ENCODE measurements at regions not wholly inside any gene's neighbourhood (a gene's known extent, or its start where the extent isn't known, plus 50 kb on each side); places are given as distances from the start of the nearest gene placed in this dataset.

GRCh38 chr13:48851707-48852106, 124.0 kb upstream of the FNDC3A start:
- no peak overlapping the region for H3K4ac ChIP-seq (ENCODE audit: low read depth, low read length)
- no peak overlapping the region for H3K23ac ChIP-seq (ENCODE audit: low read length)
- no peak for DNase-seq
- H3K27ac ChIP-seq (ENCODE audit: low read depth, low read length): no peak overlapping the region
- no peak overlapping the region for H3K9ac ChIP-seq (ENCODE audit: low read length)
- H3K56ac ChIP-seq (ENCODE audit: low read length): no peak overlapping the region
- no CpG with 5 or more reads among the region's 2 CpGs for WGBS (ENCODE audit: extremely low coverage, insufficient coverage, low lambda C conversion rate)
- no peak overlapping the region for H4K5ac ChIP-seq (ENCODE audit: low read length)
- H3K36me3 ChIP-seq (ENCODE audit: control insufficient read depth, insufficient read depth, low read length): no peaks in the 10 kb centered on the region
- no peaks in the 10 kb centered on the region for H3K79me2 ChIP-seq (ENCODE audit: control insufficient read depth, insufficient read depth, low read length)
- no peak overlapping the region for H3K18ac ChIP-seq (ENCODE audit: low read length)
- no peak overlapping the region for H2BK5ac ChIP-seq (ENCODE audit: low read length)
- H3K79me1 ChIP-seq (ENCODE audit: low read length): no peaks in the 10 kb centered on the region
- H3K4me3 ChIP-seq (ENCODE audit: low read length): no peak overlapping the region
- peak overlapping the region; percentile 36 for H2BK15ac ChIP-seq (replicated peaks; ENCODE audit: low read depth)
- H3K27me3 ChIP-seq (ENCODE audit: insufficient read depth, low read length, poor library complexity): no peaks in the 10 kb centered on the region
- no peak overlapping the region for H2AK5ac ChIP-seq (ENCODE audit: low read length)
- H3K4me2 ChIP-seq (ENCODE audit: low read length): no peak overlapping the region
- H3K4me1 ChIP-seq (ENCODE audit: control insufficient read depth, low read depth, low read length): no peaks in the 10 kb centered on the region
- H2BK120ac ChIP-seq (ENCODE audit: low read depth, low read length): no peak overlapping the region
- no peak overlapping the region for H4K8ac ChIP-seq (ENCODE audit: low read depth, low read length)

- no peak overlapping the region for H3K4me3 ChIP-seq (ENCODE audit: low read length)
Observed at GRCh38 chr13:48852911-48853727, 122.6 kb upstream of the FNDC3A start.

GRCh38 chr13:48853728-48854102, 122.0 kb upstream of the FNDC3A start:
- no peaks in the 10 kb centered on the region for H3K36me3 ChIP-seq (ENCODE audit: control insufficient read depth, insufficient read depth, low read length)
- no peak overlapping the region for H3K4ac ChIP-seq (ENCODE audit: low read depth, low read length)
- no CpG with 5 or more reads among the region's 5 CpGs for WGBS (ENCODE audit: extremely low coverage, insufficient coverage, low lambda C conversion rate)
- no peaks in the 10 kb centered on the region for H3K79me2 ChIP-seq (ENCODE audit: control insufficient read depth, insufficient read depth, low read length)
- no peaks in the 10 kb centered on the region for H3K4me1 ChIP-seq (ENCODE audit: control insufficient read depth, low read depth, low read length)
- H2BK15ac ChIP-seq (replicated peaks; ENCODE audit: low read depth): no peak overlapping the region
- no peak for DNase-seq
- no peak overlapping the region for H3K4me2 ChIP-seq (ENCODE audit: low read length)
- no peak overlapping the region for H4K5ac ChIP-seq (ENCODE audit: low read length)
- no peak overlapping the region for H4K8ac ChIP-seq (ENCODE audit: low read depth, low read length)
- H3K18ac ChIP-seq (ENCODE audit: low read length): peak overlapping the region; percentile 14
- no peaks in the 10 kb centered on the region for H3K27me3 ChIP-seq (ENCODE audit: insufficient read depth, low read length, poor library complexity)
- H3K9ac ChIP-seq (ENCODE audit: low read length): no peak overlapping the region
- H3K23ac ChIP-seq (ENCODE audit: low read length): no peak overlapping the region
- H3K27ac ChIP-seq (ENCODE audit: low read depth, low read length): no peak overlapping the region
- H2AK5ac ChIP-seq (ENCODE audit: low read length): no peak overlapping the region
- no peak overlapping the region for H2BK120ac ChIP-seq (ENCODE audit: low read depth, low read length)
- no peak overlapping the region for H3K4me3 ChIP-seq (ENCODE audit: low read length)
- no peaks in the 10 kb centered on the region for H3K79me1 ChIP-seq (ENCODE audit: low read length)
- H3K56ac ChIP-seq (ENCODE audit: low read length): no peak overlapping the region
- H2BK5ac ChIP-seq (ENCODE audit: low read length): no peak overlapping the region

More at GRCh38 chr13:48852911-48853727, 122.6 kb upstream of the FNDC3A start:
- Histone ChIP-seq H3K27me3 (ENCODE audit: insufficient read depth, low read length, poor library complexity) (no peaks in the 10 kb centered on the region), H3K4ac (ENCODE audit: low read depth, low read length) (no peak overlapping the region), H3K4me1 (ENCODE audit: control insufficient read depth, low read depth, low read length) (no peaks in the 10 kb centered on the region), H3K27ac (ENCODE audit: low read depth, low read length) (no peak overlapping the region), H3K79me2 (ENCODE audit: control insufficient read depth, insufficient read depth, low read length) (no peaks in the 10 kb centered on the region), H3K56ac (ENCODE audit: low read length) (no peak overlapping the region), H2BK5ac (ENCODE audit: low read length) (no peak overlapping the region), H3K23ac (ENCODE audit: low read length) (no peak overlapping the region), H3K4me2 (ENCODE audit: low read length) (no peak overlapping the region), H2BK15ac (replicated peaks; ENCODE audit: low read depth) (no peak overlapping the region), H2BK120ac (ENCODE audit: low read depth, low read length) (no peak overlapping the region), H4K8ac (ENCODE audit: low read depth, low read length) (no peak overlapping the region), H3K79me1 (ENCODE audit: low read length) (no peaks in the 10 kb centered on the region), H3K18ac (ENCODE audit: low read length) (peak overlapping the region; percentile 14), H3K9ac (ENCODE audit: low read length) (no peak overlapping the region), H4K5ac (ENCODE audit: low read length) (no peak overlapping the region), H2AK5ac (ENCODE audit: low read length) (no peak overlapping the region), H3K36me3 (ENCODE audit: control insufficient read depth, insufficient read depth, low read length) (no peaks in the 10 kb centered on the region)
- no peak for DNase-seq
- no CpG with 5 or more reads among the region's 8 CpGs for WGBS (ENCODE audit: extremely low coverage, insufficient coverage, low lambda C conversion rate)

- Histone ChIP-seq H3K79me1 (ENCODE audit: low read length) (no peaks in the 10 kb centered on the region), H2BK5ac (ENCODE audit: low read length) (no peak overlapping the region), H2BK120ac (ENCODE audit: low read depth, low read length) (no peak overlapping the region), H3K4me3 (ENCODE audit: low read length) (no peak overlapping the region), H3K18ac (ENCODE audit: low read length) (no peak overlapping the region), H3K4me2 (ENCODE audit: low read length) (no peak overlapping the region), H3K9ac (ENCODE audit: low read length) (no peak overlapping the region), H3K4ac (ENCODE audit: low read depth, low read length) (no peak overlapping the region), H3K56ac (ENCODE audit: low read length) (no peak overlapping the region), H3K79me2 (ENCODE audit: control insufficient read depth, insufficient read depth, low read length) (no peaks in the 10 kb centered on the region), H3K36me3 (ENCODE audit: control insufficient read depth, insufficient read depth, low read length) (no peaks in the 10 kb centered on the region), H4K5ac (ENCODE audit: low read length) (no peak overlapping the region), H2BK15ac (replicated peaks; ENCODE audit: low read depth) (no peak overlapping the region), H4K8ac (ENCODE audit: low read depth, low read length) (no peak overlapping the region), H2AK5ac (ENCODE audit: low read length) (no peak overlapping the region), H3K27me3 (ENCODE audit: insufficient read depth, low read length, poor library complexity) (no peaks in the 10 kb centered on the region), H3K27ac (ENCODE audit: low read depth, low read length) (no peak overlapping the region), H3K23ac (ENCODE audit: low read length) (no peak overlapping the region), H3K4me1 (ENCODE audit: control insufficient read depth, low read depth, low read length) (peaks cover 4% of the 10 kb centered on the region)
- DNase-seq: no peak
- no CpG with 5 or more reads among the region's 4 CpGs for WGBS (ENCODE audit: extremely low coverage, insufficient coverage, low lambda C conversion rate)
Observed at GRCh38 chr13:48857576-48857975, 118.1 kb upstream of the FNDC3A start.

GRCh38 chr13:48858122-48858902, 117.4 kb upstream of the FNDC3A start:
- Histone ChIP-seq H3K4ac (ENCODE audit: low read depth, low read length) (no peak overlapping the region), H2BK15ac (replicated peaks; ENCODE audit: low read depth) (no peak overlapping the region), H3K36me3 (ENCODE audit: control insufficient read depth, insufficient read depth, low read length) (no peaks in the 10 kb centered on the region), H4K5ac (ENCODE audit: low read length) (no peak overlapping the region), H3K18ac (ENCODE audit: low read length) (no peak overlapping the region), H3K27ac (ENCODE audit: low read depth, low read length) (no peak overlapping the region), H3K9ac (ENCODE audit: low read length) (no peak overlapping the region), H3K79me1 (ENCODE audit: low read length) (no peaks in the 10 kb centered on the region), H2BK120ac (ENCODE audit: low read depth, low read length) (no peak overlapping the region), H3K56ac (ENCODE audit: low read length) (no peak overlapping the region), H2BK5ac (ENCODE audit: low read length) (no peak overlapping the region), H3K27me3 (ENCODE audit: insufficient read depth, low read length, poor library complexity) (no peaks in the 10 kb centered on the region), H4K8ac (ENCODE audit: low read depth, low read length) (peak overlapping the region; percentile 39), H2AK5ac (ENCODE audit: low read length) (no peak overlapping the region), H3K23ac (ENCODE audit: low read length) (no peak overlapping the region), H3K4me1 (ENCODE audit: control insufficient read depth, low read depth, low read length) (peaks cover 4% of the 10 kb centered on the region), H3K4me3 (ENCODE audit: low read length) (no peak overlapping the region), H3K4me2 (ENCODE audit: low read length) (no peak overlapping the region), H3K79me2 (ENCODE audit: control insufficient read depth, insufficient read depth, low read length) (no peaks in the 10 kb centered on the region)
- DNase-seq: peak; percentile 68
- WGBS (ENCODE audit: extremely low coverage, insufficient coverage, low lambda C conversion rate): no CpG with 5 or more reads among the region's 3 CpGs
